ENCODE measurements at regions not wholly inside any gene's neighbourhood (a gene's known extent, or its start where the extent isn't known, plus 50 kb on each side); places are given as distances from the start of the nearest gene placed in this dataset.

DNA sequence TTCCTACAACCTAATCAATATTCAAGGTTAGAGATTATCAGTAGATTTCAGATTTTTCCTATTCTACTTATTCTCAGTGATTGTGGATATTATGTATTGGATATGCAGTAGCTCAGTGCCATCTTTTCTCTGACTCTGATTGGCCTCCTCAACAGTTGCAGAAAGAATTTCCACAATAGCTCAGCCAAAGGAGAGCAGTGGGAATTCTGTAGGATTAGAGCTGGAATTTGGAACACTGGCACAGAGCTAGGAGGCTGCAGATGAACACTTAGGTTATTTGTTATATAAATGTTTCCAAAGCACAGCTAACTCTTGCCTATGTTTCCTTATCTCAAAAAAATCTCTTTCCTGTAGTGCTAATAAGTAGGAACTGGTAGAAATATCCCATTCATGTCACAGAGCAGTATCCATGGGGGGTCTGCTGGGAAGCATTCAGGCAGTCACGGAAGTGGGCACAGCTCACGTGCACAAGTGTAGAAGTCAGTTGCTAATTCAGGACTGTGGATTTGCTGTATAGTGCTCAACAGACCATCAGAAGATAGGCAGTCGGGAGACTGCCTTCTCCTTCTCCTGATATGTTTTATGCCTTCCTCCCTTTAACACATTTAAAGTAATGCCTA lies 116.2 kb upstream of the TMEM260 start:
- H3K4me3 ChIP-seq (ENCODE audit: control extremely low read depth in 1 of 5, extremely low read depth in 1 of 5, insufficient read depth in 1 of 5, low read depth in 2 of 5, low read length in 4 of 5): no peak overlapping the region
- POLR2A ChIA-PET: no interaction called here
- no peaks in the 10 kb centered on the region for H3K36me3 ChIP-seq (replicated peaks in 1 of 2; ENCODE audit: control extremely low read depth in 1 of 2, control insufficient read depth in 1 of 2, extremely low read depth in 1 of 2, insufficient read depth in 2 of 2, low read length in 1 of 2)
- H3K4me3 Mint-ChIP-seq: no peak overlapping the region
- no peak overlapping the region for H3K27ac Mint-ChIP-seq
- H3K4me1 Mint-ChIP-seq: no peaks in the 10 kb centered on the region
- H3K27me3 ChIP-seq (replicated peaks in 1 of 4; ENCODE audit: control extremely low read depth in 1 of 4, control insufficient read depth in 3 of 4, insufficient read depth in 4 of 4, low read length in 3 of 4): peaks cover 0 to 3% (median 0%) of the 10 kb centered on the region in 4 experiments
- H3K27me3 Mint-ChIP-seq: peaks cover 24% of the 10 kb centered on the region
- ATAC-seq (ENCODE audit: low read depth): no peak
- no peaks in the 10 kb centered on the region for H3K9me3 ChIP-seq (ENCODE audit: control extremely low read depth in 1 of 3, control insufficient read depth in 2 of 3, insufficient read depth in 1 of 3, low read length in 2 of 3)
- intact Hi-C loops (cut with micrococcal nuclease): no loop called here
- H4K20me1 ChIP-seq (ENCODE audit: control insufficient read depth, insufficient read depth, low read length, poor library complexity, severe bottlenecking): no peaks in the 10 kb centered on the region
- no peaks in the 10 kb centered on the region for H3K79me2 ChIP-seq (ENCODE audit: control insufficient read depth, insufficient read depth, low read length)
- CTCF ChIA-PET: interaction anchor here (1.4 to 2.7 kb wide), 3 partner anchors 9 to 13 kb away, joined by 4 to 8 read pairs (median 5); no protein-coding TSS in a partner anchor
- no peak overlapping the region for H3K27ac ChIP-seq (ENCODE audit: low read length in 2 of 2)
- TF ChIP-seq, protein P1, sequence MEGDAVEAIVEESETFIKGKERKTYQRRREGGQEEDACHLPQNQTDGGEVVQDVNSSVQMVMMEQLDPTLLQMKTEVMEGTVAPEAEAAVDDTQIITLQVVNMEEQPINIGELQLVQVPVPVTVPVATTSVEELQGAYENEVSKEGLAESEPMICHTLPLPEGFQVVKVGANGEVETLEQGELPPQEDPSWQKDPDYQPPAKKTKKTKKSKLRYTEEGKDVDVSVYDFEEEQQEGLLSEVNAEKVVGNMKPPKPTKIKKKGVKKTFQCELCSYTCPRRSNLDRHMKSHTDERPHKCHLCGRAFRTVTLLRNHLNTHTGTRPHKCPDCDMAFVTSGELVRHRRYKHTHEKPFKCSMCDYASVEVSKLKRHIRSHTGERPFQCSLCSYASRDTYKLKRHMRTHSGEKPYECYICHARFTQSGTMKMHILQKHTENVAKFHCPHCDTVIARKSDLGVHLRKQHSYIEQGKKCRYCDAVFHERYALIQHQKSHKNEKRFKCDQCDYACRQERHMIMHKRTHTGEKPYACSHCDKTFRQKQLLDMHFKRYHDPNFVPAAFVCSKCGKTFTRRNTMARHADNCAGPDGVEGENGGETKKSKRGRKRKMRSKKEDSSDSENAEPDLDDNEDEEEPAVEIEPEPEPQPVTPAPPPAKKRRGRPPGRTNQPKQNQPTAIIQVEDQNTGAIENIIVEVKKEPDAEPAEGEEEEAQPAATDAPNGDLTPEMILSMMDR (IDR thresholded peaks at IDR 0.05): no peak
- TF ChIP-seq EZH2 (IDR thresholded peaks at IDR 0.05; ENCODE audit: borderline replicate concordance, insufficient read depth, low read depth, low read length, poor library complexity, severe bottlenecking): no peak
- no peak overlapping the region for H2AFZ ChIP-seq (ENCODE audit: insufficient read depth, low read depth, low read length, poor library complexity, severe bottlenecking)
- DNase-seq: no peak
- no peak overlapping the region for H3K4me2 ChIP-seq (replicated peaks; ENCODE audit: low read depth, low read length, poor library complexity, severe bottlenecking)
- no peaks in the 10 kb centered on the region for H3K9me3 Mint-ChIP-seq (ENCODE audit: insufficient read depth)
- no CpG with 5 or more reads among the region's 3 CpGs for WGBS (ENCODE audit: insufficient coverage)
- no peaks in the 10 kb centered on the region for H3K4me1 ChIP-seq (ENCODE audit: control insufficient read depth in 2 of 2, insufficient read depth in 2 of 2, low read length in 2 of 2)
- no peak overlapping the region for H3K9ac ChIP-seq (ENCODE audit: low read length)

DNA sequence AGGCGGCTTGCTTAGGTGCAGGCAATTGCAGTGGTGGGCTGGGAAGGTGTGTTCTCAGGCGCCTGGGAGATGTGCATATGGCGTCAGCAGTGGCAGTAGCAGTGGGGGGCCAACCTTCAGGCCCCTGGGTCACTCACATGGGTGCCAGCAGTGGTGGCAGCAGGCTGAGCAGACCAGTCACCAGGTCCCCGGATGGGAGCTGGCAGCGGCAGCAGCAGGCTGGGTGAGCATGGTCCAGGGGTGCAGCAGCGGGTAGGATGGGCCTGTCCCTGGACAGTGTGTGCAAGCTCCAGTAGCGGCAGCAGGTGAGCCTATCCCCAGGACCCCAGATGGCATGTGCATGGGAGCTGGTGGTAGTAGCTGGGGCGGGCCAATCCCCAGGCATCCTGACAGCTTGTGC lies 108.5 kb upstream of the TMEM260 start:
- ATAC-seq (ENCODE audit: low read depth): no peak
- no peak overlapping the region for H3K4me2 ChIP-seq (replicated peaks; ENCODE audit: low read depth, low read length, poor library complexity, severe bottlenecking)
- H3K79me2 ChIP-seq (ENCODE audit: control insufficient read depth, insufficient read depth, low read length): no peaks in the 10 kb centered on the region
- Mint-ChIP-seq H3K4me3 (no peak overlapping the region), H3K27ac (no peak overlapping the region), H3K27me3 (peaks cover 4% of the 10 kb centered on the region), H3K4me1 (no peaks in the 10 kb centered on the region), H3K9me3 (ENCODE audit: insufficient read depth) (no peaks in the 10 kb centered on the region)
- H3K4me3 ChIP-seq (ENCODE audit: control extremely low read depth in 1 of 5, extremely low read depth in 1 of 5, insufficient read depth in 1 of 5, low read depth in 2 of 5, low read length in 4 of 5): no peak overlapping the region
- no peaks in the 10 kb centered on the region for H4K20me1 ChIP-seq (ENCODE audit: control insufficient read depth, insufficient read depth, low read length, poor library complexity, severe bottlenecking)
- intact Hi-C loops (cut with micrococcal nuclease): no loop called here
- H3K36me3 ChIP-seq (replicated peaks in 1 of 2; ENCODE audit: control extremely low read depth in 1 of 2, control insufficient read depth in 1 of 2, extremely low read depth in 1 of 2, insufficient read depth in 2 of 2, low read length in 1 of 2): no peaks in the 10 kb centered on the region
- 95% methylated on average over 8 of the region's 8 CpGs for WGBS (ENCODE audit: insufficient coverage)
- H3K9ac ChIP-seq (ENCODE audit: low read length): no peak overlapping the region
- TF ChIP-seq EZH2 (IDR thresholded peaks at IDR 0.05; ENCODE audit: borderline replicate concordance, insufficient read depth, low read depth, low read length, poor library complexity, severe bottlenecking): no peak
- TF ChIP-seq, protein P1 (IDR thresholded peaks at IDR 0.05): no peak
- no peak overlapping the region for H3K27ac ChIP-seq (ENCODE audit: low read length in 2 of 2)
- POLR2A ChIA-PET: no interaction called here
- H3K27me3 ChIP-seq (replicated peaks in 1 of 4; ENCODE audit: control extremely low read depth in 1 of 4, control insufficient read depth in 3 of 4, insufficient read depth in 4 of 4, low read length in 3 of 4): no peaks in the 10 kb centered on the region
- H2AFZ ChIP-seq (ENCODE audit: insufficient read depth, low read depth, low read length, poor library complexity, severe bottlenecking): no peak overlapping the region
- peaks cover 0 to 5% (median 0%) of the 10 kb centered on the region in 3 donors for H3K9me3 ChIP-seq (ENCODE audit: control extremely low read depth in 1 of 3, control insufficient read depth in 2 of 3, insufficient read depth in 1 of 3, low read length in 2 of 3)
- CTCF ChIA-PET: interaction anchor here (1.2 to 7.9 kb wide), 3 partner anchors 18 to 1024 kb away, joined by 3 to 126 read pairs (median 5); no protein-coding TSS in a partner anchor
- no peak for DNase-seq
- H3K4me1 ChIP-seq (ENCODE audit: control insufficient read depth in 2 of 2, insufficient read depth in 2 of 2, low read length in 2 of 2): no peaks in the 10 kb centered on the region
